Endothelial cell of umbilical vein (primary cell): ENCODE measurements at regions not wholly inside any gene's neighbourhood (a gene's known extent, or its start where the extent isn't known, plus 50 kb on each side); places are given as distances from the start of the nearest gene placed in this dataset.

ENCODE experiments used
- BruUV-seq: library from RNA; stranded (reverse); fragments of 400-500 nt; replicated peaks from 2 replicates; lab custom pipeline; 2021; lab: Mats Ljungman, UMichigan
- CTCF ChIA-PET: fragments of 300-600, 350-600 bp; sonication (Branson Sonifier 250); formaldehyde crosslinking; loops from one replicate; lab custom pipeline; 2021; ENCODE audit warnings: antibody characterized with exemption, inconsistent platforms; lab: Charles Lee
- POLR2A ChIA-PET: fragments of 300-600, 350-600 bp; sonication (Branson Sonifier 250); formaldehyde crosslinking; loops from one replicate; lab custom pipeline; 2021; ENCODE audit warnings: antibody characterized with exemption, inconsistent platforms; lab: Charles Lee
- DNase-seq: peaks from one replicate; pipeline ENCODE4 v3.0.0-alpha.2; 2011; ENCODE audit warnings: low read depth, low spot score
- FAIRE-seq: peaks from 2 replicates; lab custom pipeline; 2011; peaks lifted over from hg19 to GRCh38; lab: Jason Lieb, UNC
- H2AFZ ChIP-seq: 2 replicates; pipeline ENCODE4 v1.6.0; 2012; ENCODE audit warnings: low read depth, low read length, control low read depth, inconsistent platforms
- H3K27ac ChIP-seq: 2 replicates; pipeline ENCODE4 v1.5.1; 2011; ENCODE audit warnings: low read depth, mild to moderate bottlenecking, control low read depth, low read length, moderate library complexity; ENCODE audit not compliant: insufficient read depth
- H3K27me3 ChIP-seq, 2 experiments: 2 replicates each; pipeline versions ENCODE4 v1.6.0 to v1.6.1; 2011; ENCODE audit warnings: low read length in 2 of 2, mixed read lengths in 1 of 2; ENCODE audit not compliant: control insufficient read depth in 2 of 2, insufficient read depth in 2 of 2
- H3K36me3 ChIP-seq, 2 experiments: 2 replicates in 1 of 2; 3 replicates in 1 of 2; pipeline ENCODE4 v1.5.1; 2011; ENCODE audit warnings: low read length in 2 of 2, mild to moderate bottlenecking in 1 of 2, moderate library complexity in 1 of 2; ENCODE audit not compliant: control insufficient read depth in 2 of 2, insufficient read depth in 2 of 2; ENCODE audit errors: extremely low read depth in 1 of 2
- H3K4me1 ChIP-seq: 3 replicates; pipeline ENCODE4 v1.5.1; 2011; ENCODE audit warnings: mild to moderate bottlenecking, low read length; ENCODE audit not compliant: control insufficient read depth, insufficient read depth; ENCODE audit errors: extremely low read depth
- H3K4me2 ChIP-seq: 2 replicates; pipeline ENCODE4 v1.6.1; 2011; ENCODE audit warnings: low read length, control low read depth, mixed read lengths; ENCODE audit not compliant: insufficient read depth
- H3K4me3 ChIP-seq, 3 experiments: fragments of 200-600 bp in 1 of 3; sonication (generic), shearing (Covaris generic) in 1 of 3; replicated peaks in 1 of 3; 2 replicates each; pipeline ENCODE4 v1.5.1; 2011 to 2016; ENCODE audit warnings: control low read depth in 3 of 3, low read length in 3 of 3, mild to moderate bottlenecking in 2 of 3, inconsistent platforms in 1 of 3, low read depth in 1 of 3, moderate library complexity in 1 of 3; ENCODE audit not compliant: insufficient read depth in 1 of 3
- H3K79me2 ChIP-seq: 2 replicates; pipeline ENCODE4 v1.6.0; 2012; ENCODE audit warnings: low read length, inconsistent platforms; ENCODE audit not compliant: control insufficient read depth, insufficient read depth
- H3K9ac ChIP-seq: replicated peaks from 2 replicates; pipeline ENCODE3; 2011; ENCODE audit warnings: low read length, control low read depth; ENCODE audit not compliant: insufficient read depth; ENCODE audit errors: extremely low read depth
- H3K9me1 ChIP-seq: replicated peaks from 3 replicates; pipeline ENCODE4 v1.6.0; 2011; ENCODE audit warnings: mild to moderate bottlenecking, low read length; ENCODE audit not compliant: control insufficient read depth, insufficient read depth; ENCODE audit errors: extremely low read depth
- H3K9me3 ChIP-seq: replicated peaks from 2 replicates; pipeline ENCODE4 v1.5.1; 2012; ENCODE audit warnings: low read length, inconsistent platforms; ENCODE audit not compliant: control insufficient read depth, insufficient read depth
- H4K20me1 ChIP-seq: replicated peaks from 2 replicates; pipeline ENCODE3; 2011; ENCODE audit warnings: mild to moderate bottlenecking, low read length; ENCODE audit not compliant: control insufficient read depth, insufficient read depth; ENCODE audit errors: extremely low read depth
- EZH2 ChIP-seq: IDR thresholded peaks from 2 replicates; pipeline ENCODE4 v1.6.1; 2012; ENCODE audit warnings: borderline replicate concordance, low read depth, mild to moderate bottlenecking, moderate library complexity, low read length, inconsistent platforms; ENCODE audit not compliant: severe bottlenecking
- FOS ChIP-seq: IDR thresholded peaks from 2 replicates; pipeline ENCODE4 v1.6.1; 2011; ENCODE audit warnings: mild to moderate bottlenecking, low read length, moderate library complexity, borderline replicate concordance; ENCODE audit not compliant: insufficient read depth
- GATA2 ChIP-seq: IDR thresholded peaks from 2 replicates; pipeline ENCODE4 v1.7.0; 2011; ENCODE audit warnings: low read depth, mild to moderate bottlenecking, moderate library complexity, mixed read lengths, low read length; ENCODE audit not compliant: insufficient read length, insufficient read depth
- JUN ChIP-seq: IDR thresholded peaks from 2 replicates; pipeline ENCODE4 v1.6.1; 2011; ENCODE audit warnings: borderline replicate concordance, low read depth; ENCODE audit not compliant: insufficient read length, insufficient read depth
- MYC ChIP-seq: IDR thresholded peaks from one replicate; pipeline ENCODE4 v1.6.1; 2011; ENCODE audit warnings: mild to moderate bottlenecking, low read depth, low read length
- POLR2A ChIP-seq: IDR thresholded peaks from 2 replicates; pipeline ENCODE4 v1.6.1; 2012; ENCODE audit warnings: low read depth, mild to moderate bottlenecking, control low read depth, low read length
- POLR2AphosphoS5 ChIP-seq: IDR thresholded peaks from 2 replicates; pipeline ENCODE4 v1.6.1; 2012; ENCODE audit warnings: low read depth, mild to moderate bottlenecking, control low read depth, low read length, moderate library complexity; ENCODE audit not compliant: insufficient read depth
- dilution Hi-C: fragments of 300-500 bp; cut with MboI; formaldehyde crosslinking; loops from one replicate; pipeline ENCODE4 v1.15.0; 2019; ENCODE audit warnings: low sequenced_read_pairs; ENCODE audit not compliant: extremely low pct_ligation_motif_present
- intact Hi-C: fragments of 100-400 bp; cut with micrococcal nuclease; formaldehyde crosslinking; loops from one replicate; pipeline ENCODE4 v1.10.0; 2022
- TF ChIP-seq, protein P1 (sequence below), 2 donors: IDR thresholded peaks; 1 replicate in 1 of 2; 2 replicates in 1 of 2; pipeline ENCODE4 v1.5.1; 2011; ENCODE audit warnings: low read length in 2 of 2, mild to moderate bottlenecking in 2 of 2, moderate library complexity in 2 of 2, control low read depth in 1 of 2, inconsistent platforms in 1 of 2, low read depth in 1 of 2; ENCODE audit not compliant: insufficient read depth in 1 of 2; ENCODE audit errors: extremely low read depth in 1 of 2
- TF ChIP-seq, protein P2 (sequence below): IDR thresholded peaks from 2 replicates; pipeline ENCODE4 v1.6.1; 2011; ENCODE audit not compliant: insufficient read depth, insufficient read length

DNA sequence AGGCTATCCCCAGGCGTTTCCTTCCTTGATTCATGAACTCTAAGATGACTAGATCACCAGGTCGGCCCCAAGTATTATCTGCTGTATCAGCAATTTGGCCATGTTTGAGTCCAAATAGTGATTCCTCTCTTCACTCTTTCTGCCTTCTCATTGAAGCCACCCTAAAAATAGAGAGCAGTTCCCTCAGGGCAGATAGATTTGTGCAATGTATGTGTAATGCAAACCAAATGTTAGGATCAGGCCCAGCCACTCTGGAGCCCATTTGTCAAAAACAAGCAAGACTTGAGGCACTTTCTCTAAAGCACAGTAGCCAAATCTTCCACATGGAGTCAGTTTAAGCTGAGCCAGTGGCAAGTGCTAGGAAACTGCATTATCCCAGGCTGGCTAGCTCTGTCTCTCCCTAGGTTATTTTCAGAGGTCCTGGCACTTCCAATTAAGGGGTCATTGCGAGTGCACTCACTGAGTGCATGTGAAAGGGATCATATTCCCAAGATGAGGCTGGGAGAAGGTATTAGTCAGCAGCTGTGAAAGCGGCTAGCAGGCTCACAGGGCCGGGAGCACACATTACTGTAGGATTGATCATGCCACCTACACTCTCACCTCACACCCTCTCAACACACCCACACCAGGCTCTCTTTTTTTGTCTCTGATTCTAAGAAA is 97.9 kb upstream of the RAB3GAP2 start:
- no peak overlapping the region for H3K27ac ChIP-seq

DNA sequence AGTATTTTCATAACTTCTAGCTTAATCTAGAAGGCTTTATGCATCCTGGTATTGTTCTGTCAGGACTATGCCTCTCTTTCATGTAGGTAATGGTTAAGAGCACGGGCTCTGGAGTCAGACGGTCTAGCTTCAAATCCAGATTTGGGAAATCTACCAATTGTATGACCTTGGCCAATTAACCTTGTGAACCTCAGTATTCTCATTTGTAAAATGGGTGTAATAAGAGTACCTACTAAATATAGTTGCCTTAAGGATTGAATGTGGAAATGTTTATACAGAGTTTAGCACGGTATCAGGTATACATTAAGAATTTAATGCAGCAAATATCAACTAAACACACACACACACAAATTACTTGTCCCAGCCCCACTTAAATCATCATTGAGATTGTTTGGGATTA is 97.3 kb upstream of the RAB3GAP2 start:
- intact Hi-C loops = no loop called here
- Histone ChIP-seq H3K9me3 (no peaks in the 10 kb centered on the region), H4K20me1 (no peaks in the 10 kb centered on the region), H3K79me2 (no peaks in the 10 kb centered on the region), H3K27ac (no peak overlapping the region), H3K4me2 (no peak overlapping the region), H3K27me3 (no peaks in the 10 kb centered on the region), H2AFZ (no peak overlapping the region), H3K9me1 (no peaks in the 10 kb centered on the region), H3K9ac (no peak overlapping the region), H3K4me3 (no peak overlapping the region), H3K36me3 (no peaks in the 10 kb centered on the region), H3K4me1 (no peaks in the 10 kb centered on the region)
- TF ChIP-seq JUN (no peak), EZH2 (no peak), GATA2 (no peak), POLR2AphosphoS5 (no peak), MYC (no peak), POLR2A (no peak)
- TF ChIP-seq, protein P1, sequence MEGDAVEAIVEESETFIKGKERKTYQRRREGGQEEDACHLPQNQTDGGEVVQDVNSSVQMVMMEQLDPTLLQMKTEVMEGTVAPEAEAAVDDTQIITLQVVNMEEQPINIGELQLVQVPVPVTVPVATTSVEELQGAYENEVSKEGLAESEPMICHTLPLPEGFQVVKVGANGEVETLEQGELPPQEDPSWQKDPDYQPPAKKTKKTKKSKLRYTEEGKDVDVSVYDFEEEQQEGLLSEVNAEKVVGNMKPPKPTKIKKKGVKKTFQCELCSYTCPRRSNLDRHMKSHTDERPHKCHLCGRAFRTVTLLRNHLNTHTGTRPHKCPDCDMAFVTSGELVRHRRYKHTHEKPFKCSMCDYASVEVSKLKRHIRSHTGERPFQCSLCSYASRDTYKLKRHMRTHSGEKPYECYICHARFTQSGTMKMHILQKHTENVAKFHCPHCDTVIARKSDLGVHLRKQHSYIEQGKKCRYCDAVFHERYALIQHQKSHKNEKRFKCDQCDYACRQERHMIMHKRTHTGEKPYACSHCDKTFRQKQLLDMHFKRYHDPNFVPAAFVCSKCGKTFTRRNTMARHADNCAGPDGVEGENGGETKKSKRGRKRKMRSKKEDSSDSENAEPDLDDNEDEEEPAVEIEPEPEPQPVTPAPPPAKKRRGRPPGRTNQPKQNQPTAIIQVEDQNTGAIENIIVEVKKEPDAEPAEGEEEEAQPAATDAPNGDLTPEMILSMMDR (IDR thresholded peaks at IDR 0.05; ENCODE audit: extremely low read depth in 1 of 2, insufficient read depth in 1 of 2, low read depth in 1 of 2, low read length in 2 of 2) = no peak
- TF ChIP-seq, protein P2, sequence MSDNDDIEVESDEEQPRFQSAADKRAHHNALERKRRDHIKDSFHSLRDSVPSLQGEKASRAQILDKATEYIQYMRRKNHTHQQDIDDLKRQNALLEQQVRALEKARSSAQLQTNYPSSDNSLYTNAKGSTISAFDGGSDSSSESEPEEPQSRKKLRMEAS = no peak
- FAIRE-seq (no peak), DNase-seq (no peak)
- no TSS peak for BruUV-seq
- ChIA-PET CTCF (interaction anchor here (0.8 kb wide), 1 partner anchor 25 kb away, joined by 3 read pairs; no protein-coding TSS in a partner anchor), POLR2A (no interaction called here)
- dilution Hi-C loops = no loop called here

More for the DNA sequence above, 97.9 kb upstream of the RAB3GAP2 start:
- Histone ChIP-seq H3K9me1 (no peaks in the 10 kb centered on the region), H3K79me2 (no peaks in the 10 kb centered on the region), H3K4me2 (no peak overlapping the region), H3K36me3 (no peaks in the 10 kb centered on the region), H3K9ac (no peak overlapping the region), H3K4me1 (no peaks in the 10 kb centered on the region), H4K20me1 (no peaks in the 10 kb centered on the region), H3K27me3 (no peaks in the 10 kb centered on the region), H3K9me3 (no peaks in the 10 kb centered on the region), H2AFZ (no peak overlapping the region), H3K4me3 (no peak overlapping the region)
- POLR2A ChIA-PET = no interaction called here
- CTCF ChIA-PET = no interaction called here
- TF ChIP-seq FOS (no peak), POLR2A (no peak), GATA2 (no peak), MYC (no peak), JUN (no peak)
- TF ChIP-seq, protein P1 (IDR thresholded peaks at IDR 0.05; ENCODE audit: extremely low read depth in 1 of 2, insufficient read depth in 1 of 2, low read depth in 1 of 2, low read length in 2 of 2) = no peak
- BruUV-seq = no TSS peak
- intact Hi-C loops (no loop called here), dilution Hi-C loops (no loop called here)
- no peak for FAIRE-seq
- DNase-seq = no peak
